Ishikawa (cell line): ENCODE measurements at regions not wholly inside any gene's neighbourhood (a gene's known extent, or its start where the extent isn't known, plus 50 kb on each side); places are given as distances from the start of the nearest gene placed in this dataset.

Source experiments
- EP300 ChIP-seq: IDR thresholded peaks from 2 replicates; pipeline ENCODE4 v1.6.1; 2012; ENCODE audit warnings: borderline replicate concordance
- REST ChIP-seq: IDR thresholded peaks from 2 replicates; pipeline ENCODE4 v1.6.1; 2012; ENCODE audit warnings: low read depth, mild to moderate bottlenecking
- TAF1 ChIP-seq: IDR thresholded peaks from 2 replicates; pipeline ENCODE4 v1.6.1; 2012; ENCODE audit warnings: low read depth, mild to moderate bottlenecking

- no peak for TF ChIP-seq TAF1
- TF ChIP-seq REST, result no peak
- TF ChIP-seq EP300, result no peak
Observed at GRCh38 chr1:232686346-232686745, 56.4 kb upstream of the SIPA1L2 start.
